Endodermal cell (in vitro differentiated cells): ENCODE measurements at regions not wholly inside any gene's neighbourhood (a gene's known extent, or its start where the extent isn't known, plus 50 kb on each side); places are given as distances from the start of the nearest gene placed in this dataset.

Source experiments
- DNase-seq: peaks from one replicate; pipeline ENCODE4 v3.0.0-alpha.2; 2017
- H3K27ac ChIP-seq: 2 replicates; pipeline ENCODE4 v1.5.1; 2013; ENCODE audit warnings: mild to moderate bottlenecking, low read depth, low read length, moderate library complexity
- H3K27me3 ChIP-seq: 2 replicates; pipeline ENCODE4 v1.6.1; 2013; ENCODE audit warnings: mild to moderate bottlenecking, low read length, moderate library complexity; ENCODE audit not compliant: insufficient read depth, control insufficient read depth, poor library complexity, severe bottlenecking
- H3K36me3 ChIP-seq: 2 replicates; pipeline ENCODE4 v1.7.0; 2013; ENCODE audit warnings: mild to moderate bottlenecking, low read length, moderate library complexity; ENCODE audit not compliant: control insufficient read depth, insufficient read depth
- H3K4me1 ChIP-seq: one replicate; pipeline ENCODE4 v1.7.0; 2013; ENCODE audit warnings: low read length; ENCODE audit not compliant: control insufficient read depth, insufficient read depth
- H3K4me3 ChIP-seq: 2 replicates; pipeline ENCODE4 v1.5.1; 2013; ENCODE audit warnings: mild to moderate bottlenecking, low read length, moderate library complexity
- H3K9ac ChIP-seq: 2 replicates; pipeline ENCODE4 v1.6.1; 2013; ENCODE audit warnings: mild to moderate bottlenecking, low read length, moderate library complexity; ENCODE audit not compliant: poor library complexity, severe bottlenecking; ENCODE audit errors: extremely low read depth
- H3K9me3 ChIP-seq: 2 replicates; pipeline ENCODE4 v1.6.1; 2013; ENCODE audit warnings: mild to moderate bottlenecking, low read length, moderate library complexity; ENCODE audit not compliant: control insufficient read depth
- H3K27ac Mint-ChIP-seq: 2 replicates; pipeline ENCODE4 v1.8.0; 2020; ENCODE audit warnings: mixed read lengths
- H3K27me3 Mint-ChIP-seq: 2 replicates; pipeline ENCODE4 v1.8.0; 2021; ENCODE audit warnings: mild to moderate bottlenecking, mixed read lengths; ENCODE audit not compliant: insufficient read depth
- H3K36me3 Mint-ChIP-seq: 2 replicates; pipeline ENCODE4 v1.8.0; 2020; ENCODE audit warnings: low read depth, mixed read lengths
- H3K4me1 Mint-ChIP-seq: 2 replicates; pipeline ENCODE4 v1.8.0; 2020; ENCODE audit warnings: mixed read lengths
- H3K4me3 Mint-ChIP-seq: 2 replicates; pipeline ENCODE4 v1.8.0; 2020; ENCODE audit warnings: mild to moderate bottlenecking, moderate library complexity, mixed read lengths
- H3K9me3 Mint-ChIP-seq: 2 replicates; pipeline ENCODE4 v1.8.0; 2020; ENCODE audit warnings: mild to moderate bottlenecking, mixed read lengths
- CTCF ChIP-seq: fragments of 200-600 bp; sonication (generic); conservative IDR thresholded peaks from 2 replicates; pipeline ENCODE4 v1.5.0; 2021; ENCODE audit warnings: antibody characterized with exemption, mild to moderate bottlenecking
- WGBS, 2 experiments: methylation state at CpG; one replicate each; pipeline versions ENCODE4 v1.1.5 to v1.1.7; 2013; ENCODE audit warnings: missing lambda C conversion rate in 2 of 2, mixed read lengths in 1 of 2; ENCODE audit not compliant: insufficient coverage in 1 of 2, insufficient read length in 1 of 2; 5-methylcytosine and 5-hydroxymethylcytosine counted together

GRCh38 chr3:78344918-78345317 lies 1305.0 kb downstream of the ROBO2 start:
- H3K27ac Mint-ChIP-seq, result no peak overlapping the region
- no peak for TF ChIP-seq CTCF
- H3K4me3 ChIP-seq, result no peak overlapping the region
- no peak for DNase-seq
- H3K27me3 Mint-ChIP-seq, result no peaks in the 10 kb centered on the region
- H3K4me3 Mint-ChIP-seq, result no peak overlapping the region
- peaks cover 4% of the 10 kb centered on the region for H3K4me1 ChIP-seq
- H3K9me3 Mint-ChIP-seq, result peaks cover 10% of the 10 kb centered on the region
- no peaks in the 10 kb centered on the region for H3K27me3 ChIP-seq
- peaks cover 4% of the 10 kb centered on the region for H3K36me3 Mint-ChIP-seq
- peaks cover 36% of the 10 kb centered on the region for H3K4me1 Mint-ChIP-seq
- H3K27ac ChIP-seq, result no peak overlapping the region
- H3K9ac ChIP-seq, result no peak overlapping the region
- H3K36me3 ChIP-seq, result no peaks in the 10 kb centered on the region
- WGBS, 2 experiments, result 73 to 81% methylated on average over 5 to 6 of the region's 6 CpGs
- no peaks in the 10 kb centered on the region for H3K9me3 ChIP-seq

DNA sequence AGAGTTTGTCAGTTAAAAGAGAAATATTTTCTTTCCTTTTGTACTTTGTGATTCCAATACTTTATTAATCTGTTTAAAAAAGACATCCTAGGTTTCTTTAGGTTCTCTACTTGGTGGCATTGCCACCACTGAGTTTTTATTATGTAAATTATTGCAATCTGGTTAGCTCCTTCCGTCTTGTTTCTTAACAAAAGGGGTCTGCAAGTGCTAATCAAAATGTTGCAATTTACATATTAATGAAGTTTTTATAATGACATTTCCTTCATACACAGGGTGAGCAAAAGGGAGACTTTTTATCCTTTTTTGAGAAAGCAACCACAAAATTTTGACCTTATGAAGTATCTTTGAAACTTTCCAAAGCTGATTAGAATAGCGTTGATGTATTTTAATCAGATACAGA lies 1307.3 kb downstream of the ROBO2 start:
- DNase-seq, result no peak
- peaks cover 13% of the 10 kb centered on the region for H3K9me3 ChIP-seq
- no peak overlapping the region for H3K9ac ChIP-seq
- no peaks in the 10 kb centered on the region for H3K27me3 ChIP-seq
- no peaks in the 10 kb centered on the region for H3K36me3 ChIP-seq
- no peak overlapping the region for H3K4me3 Mint-ChIP-seq
- H3K4me3 ChIP-seq, result no peak overlapping the region
- no peak overlapping the region for H3K27ac Mint-ChIP-seq
- H3K4me1 Mint-ChIP-seq, result peaks cover 33% of the 10 kb centered on the region
- no peaks in the 10 kb centered on the region for H3K27me3 Mint-ChIP-seq
- H3K27ac ChIP-seq, result peak overlapping the region; percentile 28
- WGBS, 2 experiments, result 56% methylated on average over 2 of the region's 2 CpGs; no CpG with 5 or more reads in 1 of the 2 experiments
- H3K9me3 Mint-ChIP-seq, result peaks cover 14% of the 10 kb centered on the region
- peaks cover 4% of the 10 kb centered on the region for H3K36me3 Mint-ChIP-seq
- H3K4me1 ChIP-seq, result peaks cover 4% of the 10 kb centered on the region
- TF ChIP-seq CTCF, result no peak

DNA sequence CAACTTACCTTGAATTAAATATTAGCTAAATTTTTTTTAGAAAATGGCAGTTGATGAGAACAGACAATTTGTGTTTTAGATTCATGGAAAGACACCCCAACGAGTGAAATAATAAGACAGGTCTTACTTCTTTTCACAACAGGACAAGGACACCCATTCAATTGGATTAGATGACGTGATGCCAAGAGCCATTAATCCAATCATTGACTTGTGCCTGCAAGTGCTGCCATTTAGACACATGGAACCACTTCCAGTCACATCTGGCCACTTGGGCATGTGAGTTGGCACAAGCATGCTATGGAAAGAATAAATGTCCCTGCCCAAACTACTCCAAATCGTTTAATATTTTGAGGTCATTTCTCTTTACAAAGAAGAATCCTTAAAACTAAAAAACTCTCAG lies 1308.8 kb downstream of the ROBO2 start:
- Histone ChIP-seq H3K27ac (no peak overlapping the region), H3K4me1 (peaks cover 4% of the 10 kb centered on the region), H3K9me3 (peaks cover 24% of the 10 kb centered on the region), H3K27me3 (no peaks in the 10 kb centered on the region), H3K36me3 (no peaks in the 10 kb centered on the region), H3K4me3 (no peak overlapping the region), H3K9ac (no peak overlapping the region)
- no peak overlapping the region for H3K27ac Mint-ChIP-seq
- DNase-seq, result no peak
- no peaks in the 10 kb centered on the region for H3K27me3 Mint-ChIP-seq
- H3K9me3 Mint-ChIP-seq, result peaks cover 29% of the 10 kb centered on the region
- peaks cover 33% of the 10 kb centered on the region for H3K4me1 Mint-ChIP-seq
- H3K4me3 Mint-ChIP-seq, result no peak overlapping the region
- TF ChIP-seq CTCF, result no peak
- H3K36me3 Mint-ChIP-seq, result peaks cover 10% of the 10 kb centered on the region
- WGBS, 2 experiments, result 94 to 100% methylated on average over 3 of the region's 3 CpGs
